Gastroesophageal sphincter (tissue), 4 donors: ENCODE measurements at regions not wholly inside any gene's neighbourhood (a gene's known extent, or its start where the extent isn't known, plus 50 kb on each side); places are given as distances from the start of the nearest gene placed in this dataset.

Experiments used
- ATAC-seq: fragments of 150-250 bp; one replicate; pipeline ENCODE4 v1.9.1; 2016; ENCODE audit warnings: mild to moderate bottlenecking, moderate library complexity
- H3K27ac ChIP-seq, 4 donors: fragments of 200-600 bp; sonication (generic) in 3 of 4; 1 replicate in 3 of 4; 2 replicates in 1 of 4; pipeline ENCODE4 v1.5.1; 2016 to 2019
- H3K27me3 ChIP-seq: fragments of 200-600 bp; sonication (generic); one replicate; pipeline ENCODE4 v1.5.1; 2019
- H3K36me3 ChIP-seq, 2 donors: fragments of 200-600 bp; sonication (generic); one replicate each; pipeline ENCODE4 v1.5.1; 2019; ENCODE audit warnings: control low read depth in 1 of 2
- H3K4me1 ChIP-seq, 3 donors: fragments of 200-600 bp; sonication (generic); 1 replicate in 2 of 3; 2 replicates in 1 of 3; pipeline ENCODE4 v1.5.1; 2016 to 2019; ENCODE audit warnings: control low read depth in 2 of 3
- H3K4me3 ChIP-seq, 2 donors: fragments of 200-600 bp; sonication (generic); one replicate each; pipeline ENCODE4 v1.5.1; 2019; ENCODE audit warnings: mild to moderate bottlenecking in 1 of 2, moderate library complexity in 1 of 2
- H3K9me3 ChIP-seq, 3 donors: fragments of 200-600 bp; sonication (generic); one replicate each; pipeline ENCODE4 v1.5.1; 2017 to 2019; ENCODE audit warnings: control low read depth in 2 of 3
- CTCF ChIP-seq, 4 experiments: fragments of 200-600 bp in 2 of 4; fragments of 450-650 bp in 2 of 4; sonication (generic) in 1 of 4; IDR thresholded peaks; one replicate each; pipeline ENCODE4 v1.5.1; 2017 to 2019; ENCODE audit warnings: antibody characterized with exemption in 4 of 4, mild to moderate bottlenecking in 2 of 4, moderate library complexity in 2 of 4
- EP300 ChIP-seq: sonication (generic); formaldehyde crosslinking; IDR thresholded peaks from one replicate; pipeline ENCODE4 v1.6.1; 2017; ENCODE audit warnings: antibody characterized with exemption, mild to moderate bottlenecking
- POLR2A ChIP-seq, 2 donors: fragments of 450-650 bp; IDR thresholded peaks; one replicate each; pipeline ENCODE4 v1.6.1; 2017; ENCODE audit warnings: antibody characterized with exemption in 2 of 2, mild to moderate bottlenecking in 2 of 2, moderate library complexity in 1 of 2
- POLR2AphosphoS5 ChIP-seq: sonication (generic); formaldehyde crosslinking; IDR thresholded peaks from one replicate; pipeline ENCODE4 v1.6.1; 2017; ENCODE audit warnings: antibody characterized with exemption
- WGBS, 2 donors: methylation state at CpG; one replicate each; pipeline ENCODE4 v1.1.5; 2018; ENCODE audit warnings: low coverage in 1 of 2; 5-methylcytosine and 5-hydroxymethylcytosine counted together

- H3K4me1 ChIP-seq, result peaks cover 0 to 12% (median 0%) of the 10 kb centered on the region in 3 donors
- TF ChIP-seq POLR2AphosphoS5 (no peak), EP300 (no peak), POLR2A (IDR thresholded peaks at IDR 0.05) (no peak), CTCF (IDR thresholded peaks at IDR 0.05) (no peak)
- no peaks in the 10 kb centered on the region for H3K27me3 ChIP-seq
- WGBS, 2 donors, result 11 to 42% methylated on average over 1 of the region's 1 CpG
- H3K4me3 ChIP-seq, result no peak overlapping the region
- no peaks in the 10 kb centered on the region for H3K9me3 ChIP-seq
- no peak for ATAC-seq
- no peak overlapping the region for H3K27ac ChIP-seq
- H3K36me3 ChIP-seq, result no peaks in the 10 kb centered on the region
These were observed 62.5 kb upstream of the LRRC3B start for GRCh38 chr3:26560081-26560480.

GRCh38 chr3:26562021-26562768 is 60.4 kb upstream of the LRRC3B start:
- H3K36me3 ChIP-seq, result no peaks in the 10 kb centered on the region
- no peak overlapping the region for H3K27ac ChIP-seq
- no peak for ATAC-seq
- no peak for TF ChIP-seq CTCF (IDR thresholded peaks at IDR 0.05)
- TF ChIP-seq POLR2AphosphoS5, result no peak
- TF ChIP-seq EP300, result no peak
- no peak for TF ChIP-seq POLR2A (IDR thresholded peaks at IDR 0.05)
- no peaks in the 10 kb centered on the region for H3K27me3 ChIP-seq
- H3K4me1 ChIP-seq, result peaks cover 0 to 12% (median 0%) of the 10 kb centered on the region in 3 donors
- H3K9me3 ChIP-seq, result no peaks in the 10 kb centered on the region
- WGBS, 2 donors, result 17 to 48% methylated on average over 3 of the region's 3 CpGs
- no peak overlapping the region for H3K4me3 ChIP-seq
